Mesendoderm (in vitro differentiated cells): ENCODE measurements at regions not wholly inside any gene's neighbourhood (a gene's known extent, or its start where the extent isn't known, plus 50 kb on each side); places are given as distances from the start of the nearest gene placed in this dataset.
A peak's percentile ranks its signal among the peaks of the same experiment; 100 is the strongest.

Source experiments
- DNase-seq: peaks from one replicate; pipeline ENCODE4 v3.0.0; 2013
- H2AK5ac ChIP-seq: 2 replicates; pipeline ENCODE4 v1.6.1; 2013; ENCODE audit warnings: low read length, inconsistent platforms
- H2BK120ac ChIP-seq: 2 replicates; pipeline ENCODE4 v1.6.1; 2013; ENCODE audit warnings: low read depth, mild to moderate bottlenecking, low read length, moderate library complexity, mixed read lengths
- H2BK15ac ChIP-seq: replicated peaks from 2 replicates; pipeline ENCODE4 v1.6.1; 2013; ENCODE audit warnings: low read depth, mild to moderate bottlenecking, moderate library complexity
- H2BK5ac ChIP-seq: 2 replicates; pipeline ENCODE4 v1.6.1; 2013; ENCODE audit warnings: low read length, inconsistent platforms
- H3K18ac ChIP-seq: 2 replicates; pipeline ENCODE4 v1.6.1; 2013; ENCODE audit warnings: mild to moderate bottlenecking, low read length, mixed read lengths
- H3K23ac ChIP-seq: one replicate; pipeline ENCODE4 v1.6.1; 2013; ENCODE audit warnings: low read length
- H3K27ac ChIP-seq: 2 replicates; pipeline ENCODE4 v1.5.1; 2013; ENCODE audit warnings: low read depth, mild to moderate bottlenecking, inconsistent platforms, low read length, moderate library complexity
- H3K27me3 ChIP-seq: 2 replicates; pipeline ENCODE4 v1.6.1; 2013; ENCODE audit warnings: low read length, control low read depth, mild to moderate bottlenecking, inconsistent platforms; ENCODE audit not compliant: insufficient read depth, poor library complexity
- H3K36me3 ChIP-seq: 2 replicates; pipeline ENCODE4 v1.6.1; 2013; ENCODE audit warnings: low read length, inconsistent platforms; ENCODE audit not compliant: control insufficient read depth, insufficient read depth
- H3K4ac ChIP-seq: one replicate; pipeline ENCODE4 v1.6.1; 2013; ENCODE audit warnings: low read depth, mild to moderate bottlenecking, low read length, moderate library complexity
- H3K4me1 ChIP-seq: 2 replicates; pipeline ENCODE4 v1.6.1; 2013; ENCODE audit warnings: low read depth, low read length, inconsistent platforms; ENCODE audit not compliant: control insufficient read depth
- H3K4me2 ChIP-seq: 2 replicates; pipeline ENCODE4 v1.6.1; 2013; ENCODE audit warnings: low read length
- H3K4me3 ChIP-seq: 2 replicates; pipeline ENCODE4 v1.5.1; 2013; ENCODE audit warnings: mild to moderate bottlenecking, low read length
- H3K56ac ChIP-seq: one replicate; pipeline ENCODE4 v1.6.1; 2013; ENCODE audit warnings: low read length
- H3K79me1 ChIP-seq: 2 replicates; pipeline ENCODE4 v1.6.1; 2013; ENCODE audit warnings: low read length, inconsistent platforms
- H3K79me2 ChIP-seq: 2 replicates; pipeline ENCODE4 v1.6.1; 2013; ENCODE audit warnings: mild to moderate bottlenecking, low read length; ENCODE audit not compliant: control insufficient read depth, insufficient read depth
- H3K9ac ChIP-seq: 2 replicates; pipeline ENCODE4 v1.6.1; 2013; ENCODE audit warnings: low read length, inconsistent platforms
- H4K5ac ChIP-seq: one replicate; pipeline ENCODE4 v1.6.1; 2013; ENCODE audit warnings: low read length
- H4K8ac ChIP-seq: one replicate; pipeline ENCODE4 v1.6.1; 2013; ENCODE audit warnings: low read depth, mild to moderate bottlenecking, control low read depth, low read length, moderate library complexity
- WGBS: extraction: QIAGEN DNeasy Blood & Tissue Kit; methylation state at CpG from one replicate; pipeline ENCODE4 v1.1.7; 2013; ENCODE audit warnings: low lambda C conversion rate, missing lambda C conversion rate; ENCODE audit not compliant: insufficient coverage; ENCODE audit errors: extremely low coverage; 5-methylcytosine and 5-hydroxymethylcytosine counted together

- Histone ChIP-seq H2BK15ac (no peak overlapping the region), H3K9ac (no peak overlapping the region), H4K8ac (no peak overlapping the region), H3K4ac (no peak overlapping the region), H3K36me3 (no peaks in the 10 kb centered on the region), H3K27me3 (no peaks in the 10 kb centered on the region), H2BK5ac (no peak overlapping the region), H2AK5ac (no peak overlapping the region), H3K56ac (no peak overlapping the region), H3K4me3 (no peak overlapping the region), H3K27ac (no peak overlapping the region), H3K18ac (no peak overlapping the region), H3K79me1 (peaks cover 13% of the 10 kb centered on the region), H4K5ac (no peak overlapping the region), H3K4me2 (no peak overlapping the region), H3K4me1 (peaks cover 4% of the 10 kb centered on the region), H2BK120ac (no peak overlapping the region), H3K23ac (no peak overlapping the region), H3K79me2 (peaks cover 4% of the 10 kb centered on the region)
- no CpG with 5 or more reads among the region's 1 CpG for WGBS
- DNase-seq = no peak
Measured at GRCh38 chr11:92396133-92396532, 171.5 kb downstream of the FAT3 start.

GRCh38 chr11:92397221-92397755, 172.7 kb downstream of the FAT3 start:
- Histone ChIP-seq H3K79me1 (peaks cover 9% of the 10 kb centered on the region), H4K5ac (no peak overlapping the region), H3K4me1 (peaks cover 7% of the 10 kb centered on the region), H4K8ac (no peak overlapping the region), H3K36me3 (no peaks in the 10 kb centered on the region), H3K27me3 (no peaks in the 10 kb centered on the region), H3K27ac (no peak overlapping the region), H3K9ac (no peak overlapping the region), H2BK120ac (no peak overlapping the region), H2BK5ac (no peak overlapping the region), H2BK15ac (no peak overlapping the region), H3K56ac (no peak overlapping the region), H2AK5ac (no peak overlapping the region), H3K4ac (no peak overlapping the region), H3K4me3 (no peak overlapping the region), H3K23ac (no peak overlapping the region), H3K18ac (no peak overlapping the region), H3K4me2 (no peak overlapping the region), H3K79me2 (peaks cover 4% of the 10 kb centered on the region)
- no CpG with 5 or more reads among the region's 9 CpGs for WGBS
- DNase-seq = peak; percentile 60

GRCh38 chr11:92399705-92400104, 175.1 kb downstream of the FAT3 start:
- Histone ChIP-seq H3K27ac (no peak overlapping the region), H3K27me3 (no peaks in the 10 kb centered on the region), H3K56ac (no peak overlapping the region), H3K79me2 (no peaks in the 10 kb centered on the region), H3K4ac (no peak overlapping the region), H3K36me3 (no peaks in the 10 kb centered on the region), H3K23ac (no peak overlapping the region), H3K18ac (no peak overlapping the region), H4K5ac (no peak overlapping the region), H2BK120ac (no peak overlapping the region), H4K8ac (no peak overlapping the region), H3K4me2 (no peak overlapping the region), H3K79me1 (peaks cover 2% of the 10 kb centered on the region), H2BK5ac (no peak overlapping the region), H2AK5ac (no peak overlapping the region), H3K4me1 (peaks cover 4% of the 10 kb centered on the region), H2BK15ac (no peak overlapping the region), H3K9ac (no peak overlapping the region), H3K4me3 (no peak overlapping the region)
- no CpG with 5 or more reads among the region's 3 CpGs for WGBS
- DNase-seq = peak; percentile 55

GRCh38 chr11:92401520-92401919, 176.9 kb downstream of the FAT3 start:
- Histone ChIP-seq H3K27me3 (no peaks in the 10 kb centered on the region), H2BK120ac (no peak overlapping the region), H3K36me3 (no peaks in the 10 kb centered on the region), H4K5ac (no peak overlapping the region), H3K27ac (no peak overlapping the region), H2BK5ac (no peak overlapping the region), H3K79me2 (no peaks in the 10 kb centered on the region), H3K4me1 (peaks cover 4% of the 10 kb centered on the region), H3K9ac (no peak overlapping the region), H3K23ac (no peak overlapping the region), H2AK5ac (no peak overlapping the region), H3K18ac (peak overlapping the region; percentile 68), H3K4me3 (no peak overlapping the region), H3K4ac (no peak overlapping the region), H4K8ac (no peak overlapping the region), H3K4me2 (no peak overlapping the region), H3K79me1 (peaks cover 2% of the 10 kb centered on the region), H2BK15ac (no peak overlapping the region), H3K56ac (no peak overlapping the region)
- DNase-seq = no peak

GRCh38 chr11:92406472-92406871, 181.9 kb downstream of the FAT3 start:
- no peak overlapping the region for H4K8ac ChIP-seq

GRCh38 chr11:92409355-92409754, 184.7 kb downstream of the FAT3 start:
- H3K4ac ChIP-seq = no peak overlapping the region
- H3K36me3 ChIP-seq = no peaks in the 10 kb centered on the region
- no peak overlapping the region for H4K8ac ChIP-seq
- no peaks in the 10 kb centered on the region for H3K27me3 ChIP-seq
- no peak overlapping the region for H3K4me3 ChIP-seq
- no peak overlapping the region for H3K56ac ChIP-seq
- no peaks in the 10 kb centered on the region for H3K79me2 ChIP-seq
- DNase-seq = no peak
- H2AK5ac ChIP-seq = no peak overlapping the region
- no peak overlapping the region for H3K18ac ChIP-seq
- H3K4me1 ChIP-seq = peaks cover 2% of the 10 kb centered on the region
- no peak overlapping the region for H2BK5ac ChIP-seq
- H3K23ac ChIP-seq = no peak overlapping the region
- H3K27ac ChIP-seq = no peak overlapping the region
- no peak overlapping the region for H2BK120ac ChIP-seq
- no peak overlapping the region for H3K9ac ChIP-seq
- WGBS = no CpG with 5 or more reads among the region's 3 CpGs
- no peak overlapping the region for H2BK15ac ChIP-seq
- H3K79me1 ChIP-seq = peaks cover 8% of the 10 kb centered on the region
- H4K5ac ChIP-seq = no peak overlapping the region
- no peak overlapping the region for H3K4me2 ChIP-seq

More at GRCh38 chr11:92406472-92406871, 181.9 kb downstream of the FAT3 start:
- no peaks in the 10 kb centered on the region for H3K27me3 ChIP-seq
- H2AK5ac ChIP-seq = no peak overlapping the region
- H3K79me2 ChIP-seq = no peaks in the 10 kb centered on the region
- H3K36me3 ChIP-seq = no peaks in the 10 kb centered on the region
- peaks cover 2% of the 10 kb centered on the region for H3K4me1 ChIP-seq
- no peak overlapping the region for H2BK120ac ChIP-seq
- no peak overlapping the region for H3K9ac ChIP-seq
- no peak overlapping the region for H2BK5ac ChIP-seq
- peak overlapping the region; percentile 48 for H3K23ac ChIP-seq
- H3K56ac ChIP-seq = no peak overlapping the region
- peaks cover 5% of the 10 kb centered on the region for H3K79me1 ChIP-seq
- H2BK15ac ChIP-seq = no peak overlapping the region
- no peak overlapping the region for H3K4ac ChIP-seq
- no peak overlapping the region for H3K4me2 ChIP-seq
- DNase-seq = no peak
- WGBS = no CpG with 5 or more reads among the region's 2 CpGs
- no peak overlapping the region for H3K4me3 ChIP-seq
- no peak overlapping the region for H4K5ac ChIP-seq
- H3K27ac ChIP-seq = no peak overlapping the region
- H3K18ac ChIP-seq = no peak overlapping the region
